Breast epithelium (tissue), 4 donors: ENCODE measurements at regions not wholly inside any gene's neighbourhood (a gene's known extent, or its start where the extent isn't known, plus 50 kb on each side); places are given as distances from the start of the nearest gene placed in this dataset.

ENCODE experiments used
- DNase-seq, 2 donors: peaks; one replicate each; pipeline ENCODE4 v3.0.0-alpha.2; 2019; ENCODE audit warnings: low spot score in 2 of 2
- H3K27ac ChIP-seq, 2 donors: fragments of 200-600 bp; sonication (generic) in 1 of 2; one replicate each; pipeline ENCODE4 v1.5.1; 2016 to 2019; ENCODE audit warnings: mild to moderate bottlenecking in 1 of 2
- H3K27me3 ChIP-seq, 2 donors: fragments of 200-600 bp; sonication (generic) in 1 of 2; one replicate each; pipeline versions ENCODE4 v1.5.1 to v1.6.0; 2017 to 2019; ENCODE audit warnings: control low read depth in 1 of 2, mild to moderate bottlenecking in 1 of 2
- H3K36me3 ChIP-seq: fragments of 200-600 bp; one replicate; pipeline ENCODE4 v1.5.1; 2019
- H3K4me1 ChIP-seq, 2 donors: fragments of 200-600 bp; sonication (generic); one replicate each; pipeline ENCODE4 v1.5.1; 2016 to 2019; ENCODE audit warnings: control low read depth in 1 of 2
- H3K4me3 ChIP-seq, 3 donors: fragments of 200-600 bp; sonication (generic); 1 replicate in 2 of 3; 2 replicates in 1 of 3; pipeline ENCODE4 v1.5.1; 2016 to 2019; ENCODE audit warnings: mild to moderate bottlenecking in 3 of 3, moderate library complexity in 2 of 3
- H3K9me3 ChIP-seq, 2 donors: fragments of 200-600 bp; sonication (generic) in 1 of 2; one replicate each; pipeline ENCODE4 v1.5.1; 2016 to 2019; ENCODE audit warnings: control low read depth in 1 of 2
- CTCF ChIP-seq, 3 donors: fragments of 450-650 bp; IDR thresholded peaks; one replicate each; pipeline ENCODE4 v1.5.1; 2016 to 2017; ENCODE audit warnings: antibody characterized with exemption in 3 of 3, mild to moderate bottlenecking in 3 of 3, moderate library complexity in 3 of 3
- POLR2A ChIP-seq: fragments of 450-650 bp; IDR thresholded peaks from one replicate; pipeline ENCODE4 v1.6.1; 2016; ENCODE audit warnings: antibody characterized with exemption, mild to moderate bottlenecking, moderate library complexity
- POLR2AphosphoS5 ChIP-seq, 3 donors: sonication (generic); formaldehyde crosslinking; IDR thresholded peaks; one replicate each; pipeline ENCODE4 v1.6.1; 2017; ENCODE audit warnings: antibody characterized with exemption in 3 of 3
- intact Hi-C: fragments of 100-400 bp; cut with DNase I; formaldehyde crosslinking; loops from one replicate; pipeline ENCODE4 v1.15.1; 2023; ENCODE audit warnings: low total_unique reads

GRCh38 chr5:15170173-15170572, 298.6 kb upstream of the ANKH start:
- no peaks in the 10 kb centered on the region for H3K4me1 ChIP-seq

GRCh38 chr5:15168358-15168757, 296.8 kb upstream of the ANKH start:
- no peak for DNase-seq
- Histone ChIP-seq H3K27ac (no peak overlapping the region), H3K36me3 (no peaks in the 10 kb centered on the region), H3K4me3 (no peak overlapping the region), H3K4me1 (no peaks in the 10 kb centered on the region), H3K27me3 (no peaks in the 10 kb centered on the region), H3K9me3 (no peaks in the 10 kb centered on the region)
- TF ChIP-seq CTCF (IDR thresholded peaks at IDR 0.05): no peak
- intact Hi-C loops: no loop called here

More at GRCh38 chr5:15170173-15170572, 298.6 kb upstream of the ANKH start:
- no peak for DNase-seq
- Histone ChIP-seq H3K4me3 (no peak overlapping the region), H3K36me3 (no peaks in the 10 kb centered on the region), H3K27me3 (no peaks in the 10 kb centered on the region), H3K9me3 (peaks cover 0 to 12% of the 10 kb centered on the region in 2 donors), H3K27ac (no peak overlapping the region)
- no peak for TF ChIP-seq POLR2AphosphoS5 (IDR thresholded peaks at IDR 0.05)
- TF ChIP-seq CTCF (IDR thresholded peaks at IDR 0.05): no peak
- TF ChIP-seq POLR2A: no peak
- intact Hi-C loops: no loop called here

- no peak for DNase-seq
- no peaks in the 10 kb centered on the region for H3K36me3 ChIP-seq
- no peak overlapping the region for H3K27ac ChIP-seq
- no peak for TF ChIP-seq POLR2A
- TF ChIP-seq POLR2AphosphoS5 (IDR thresholded peaks at IDR 0.05): no peak
- TF ChIP-seq CTCF (IDR thresholded peaks at IDR 0.05): no peak
- H3K4me3 ChIP-seq: no peak overlapping the region
- H3K9me3 ChIP-seq: no peaks in the 10 kb centered on the region
- intact Hi-C loops: no loop called here
- H3K27me3 ChIP-seq: no peaks in the 10 kb centered on the region
- no peaks in the 10 kb centered on the region for H3K4me1 ChIP-seq
Observed at GRCh38 chr5:15160091-15160490, 288.5 kb upstream of the ANKH start.

GRCh38 chr5:15159606-15160005, 288.0 kb upstream of the ANKH start:
- TF ChIP-seq POLR2A (no peak), CTCF (IDR thresholded peaks at IDR 0.05) (no peak), POLR2AphosphoS5 (IDR thresholded peaks at IDR 0.05) (no peak)
- H3K36me3 ChIP-seq: no peaks in the 10 kb centered on the region
- DNase-seq: no peak
- no peaks in the 10 kb centered on the region for H3K4me1 ChIP-seq
- no peaks in the 10 kb centered on the region for H3K27me3 ChIP-seq
- H3K27ac ChIP-seq: no peak overlapping the region
- no peak overlapping the region for H3K4me3 ChIP-seq
- no peaks in the 10 kb centered on the region for H3K9me3 ChIP-seq
- intact Hi-C loops: no loop called here

GRCh38 chr5:15142458-15142857, 270.9 kb upstream of the ANKH start:
- Histone ChIP-seq H3K9me3 (no peaks in the 10 kb centered on the region), H3K27me3 (no peaks in the 10 kb centered on the region), H3K36me3 (no peaks in the 10 kb centered on the region), H3K27ac (no peak overlapping the region), H3K4me1 (no peaks in the 10 kb centered on the region), H3K4me3 (no peak overlapping the region)
- DNase-seq: no peak
- TF ChIP-seq POLR2A: no peak
- no peak for TF ChIP-seq CTCF (IDR thresholded peaks at IDR 0.05)
- TF ChIP-seq POLR2AphosphoS5 (IDR thresholded peaks at IDR 0.05): no peak
- intact Hi-C loops: no loop called here
